Chondrocyte (in vitro differentiated cells): ENCODE measurements at regions not wholly inside any gene's neighbourhood (a gene's known extent, or its start where the extent isn't known, plus 50 kb on each side); places are given as distances from the start of the nearest gene placed in this dataset.

Source experiments
- DNase-seq: peaks from one replicate; pipeline ENCODE4 v3.0.0; 2021; ENCODE audit warnings: mixed read lengths, low spot score
- H3K27ac Mint-ChIP-seq: one replicate; pipeline ENCODE4 v1.8.0; 2021; ENCODE audit warnings: mild to moderate bottlenecking, moderate library complexity, mixed read lengths; ENCODE audit not compliant: unreplicated experiment
- H3K27me3 Mint-ChIP-seq: 2 replicates; pipeline ENCODE4 v1.8.0; 2021; ENCODE audit warnings: low read depth, mixed read lengths
- H3K36me3 Mint-ChIP-seq: 2 replicates; pipeline ENCODE4 v1.8.0; 2021; ENCODE audit warnings: low read depth, mixed read lengths
- H3K4me1 Mint-ChIP-seq: 2 replicates; pipeline ENCODE4 v1.8.0; 2021; ENCODE audit warnings: low read depth, mild to moderate bottlenecking, mixed read lengths
- H3K4me3 Mint-ChIP-seq: one replicate; pipeline ENCODE4 v1.8.0; 2021; ENCODE audit warnings: mild to moderate bottlenecking, moderate library complexity, mixed read lengths; ENCODE audit not compliant: unreplicated experiment
- H3K9me3 Mint-ChIP-seq: 2 replicates; pipeline ENCODE4 v1.8.0; 2021; ENCODE audit warnings: low read depth, mixed read lengths
- CTCF ChIP-seq: fragments of 200-600 bp; sonication (generic); IDR thresholded peaks from 2 replicates; pipeline ENCODE4 v1.5.0; 2021; ENCODE audit warnings: antibody characterized with exemption, mild to moderate bottlenecking, moderate library complexity

DNA sequence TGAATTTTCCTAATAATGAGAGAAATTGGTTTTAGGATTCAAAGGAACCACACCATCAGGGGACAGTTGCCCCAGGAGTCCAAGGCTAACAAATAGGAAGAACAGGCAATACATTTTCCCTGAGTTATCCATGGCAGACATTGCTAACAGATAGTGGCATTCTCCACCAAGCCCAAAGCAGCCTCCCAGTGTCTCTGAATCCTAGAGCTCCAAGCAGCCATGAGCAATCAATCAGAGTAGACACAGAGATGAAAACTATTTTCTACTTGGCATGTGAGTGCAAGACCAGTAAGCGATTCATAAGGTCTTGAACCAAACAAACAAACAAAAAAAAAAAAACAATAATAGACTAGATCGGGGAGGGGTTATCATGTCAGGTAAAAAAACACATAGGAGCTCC is 515.7 kb downstream of the MED13L start:
- H3K27ac Mint-ChIP-seq, result no peak overlapping the region
- no peaks in the 10 kb centered on the region for H3K4me1 Mint-ChIP-seq
- no peaks in the 10 kb centered on the region for H3K9me3 Mint-ChIP-seq
- DNase-seq, result no peak
- no peak for TF ChIP-seq CTCF
- H3K36me3 Mint-ChIP-seq, result no peaks in the 10 kb centered on the region
- H3K27me3 Mint-ChIP-seq, result peaks cover 31% of the 10 kb centered on the region
- no peak overlapping the region for H3K4me3 Mint-ChIP-seq

DNA sequence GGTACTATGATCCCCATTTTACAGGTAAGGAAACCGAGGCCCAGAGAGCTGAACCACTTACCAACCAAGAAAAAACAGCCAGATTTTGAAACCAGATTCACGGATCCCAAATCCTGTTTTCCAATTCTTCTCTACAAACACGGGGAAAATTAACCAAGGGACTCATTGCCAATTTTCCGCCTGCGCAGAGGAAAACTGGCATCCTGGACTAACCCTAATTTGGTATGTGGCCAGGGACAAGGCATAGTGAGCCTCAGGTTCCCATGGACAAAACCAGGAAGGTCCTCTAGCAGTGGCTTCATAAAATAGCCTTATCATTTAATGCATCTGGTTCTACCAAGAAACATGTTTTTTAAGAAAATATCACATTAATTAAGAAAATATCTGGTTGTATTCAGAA is 517.3 kb downstream of the MED13L start:
- Mint-ChIP-seq H3K9me3 (no peaks in the 10 kb centered on the region), H3K27me3 (peaks cover 45% of the 10 kb centered on the region), H3K4me3 (no peak overlapping the region), H3K4me1 (no peaks in the 10 kb centered on the region), H3K36me3 (no peaks in the 10 kb centered on the region), H3K27ac (no peak overlapping the region)
- TF ChIP-seq CTCF, result no peak
- DNase-seq, result no peak

GRCh38 chr12:115758877-115759620 is 518.4 kb downstream of the MED13L start:
- no peaks in the 10 kb centered on the region for H3K4me1 Mint-ChIP-seq
- no peak for TF ChIP-seq CTCF
- no peaks in the 10 kb centered on the region for H3K36me3 Mint-ChIP-seq
- no peaks in the 10 kb centered on the region for H3K9me3 Mint-ChIP-seq
- peaks cover 52% of the 10 kb centered on the region for H3K27me3 Mint-ChIP-seq
- no peak overlapping the region for H3K4me3 Mint-ChIP-seq
- H3K27ac Mint-ChIP-seq, result no peak overlapping the region
- DNase-seq, result no peak

DNA sequence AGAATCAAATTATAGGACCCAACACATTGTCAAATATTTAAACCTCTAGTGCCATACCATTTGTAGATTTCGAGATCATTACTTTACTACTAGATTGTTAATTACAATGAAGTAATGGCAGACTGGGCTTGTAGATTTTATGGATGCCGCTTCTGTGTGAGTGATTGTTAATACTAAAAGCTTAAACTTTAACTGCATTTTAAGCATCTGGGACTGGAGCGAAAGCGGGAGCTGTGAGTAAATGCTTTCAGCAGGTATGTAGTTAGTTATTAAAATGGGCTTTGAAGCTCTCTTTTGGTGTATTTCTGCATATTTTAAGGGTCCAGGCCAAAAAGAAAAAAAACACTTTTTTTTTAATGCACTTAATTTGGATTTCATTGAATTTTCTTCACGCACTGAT is 519.3 kb downstream of the MED13L start:
- H3K9me3 Mint-ChIP-seq, result no peaks in the 10 kb centered on the region
- H3K36me3 Mint-ChIP-seq, result no peaks in the 10 kb centered on the region
- no peak overlapping the region for H3K4me3 Mint-ChIP-seq
- no peak for DNase-seq
- H3K27ac Mint-ChIP-seq, result no peak overlapping the region
- H3K27me3 Mint-ChIP-seq, result peaks cover 52% of the 10 kb centered on the region
- TF ChIP-seq CTCF, result no peak
- no peaks in the 10 kb centered on the region for H3K4me1 Mint-ChIP-seq

- no peaks in the 10 kb centered on the region for H3K9me3 Mint-ChIP-seq
- H3K4me3 Mint-ChIP-seq, result no peak overlapping the region
- H3K4me1 Mint-ChIP-seq, result no peaks in the 10 kb centered on the region
- no peaks in the 10 kb centered on the region for H3K36me3 Mint-ChIP-seq
- TF ChIP-seq CTCF, result no peak
- no peak for DNase-seq
- H3K27me3 Mint-ChIP-seq, result peaks cover 45% of the 10 kb centered on the region
- H3K27ac Mint-ChIP-seq, result no peak overlapping the region
Observed at GRCh38 chr12:115756804-115757203, 520.7 kb downstream of the MED13L start.
